ENCODE measurements at regions not wholly inside any gene's neighbourhood (a gene's known extent, or its start where the extent isn't known, plus 50 kb on each side); places are given as distances from the start of the nearest gene placed in this dataset.
"Not testable (repeated sequence)": the region's sequence is repeated elsewhere in the genome, so short reads cannot be mapped to it uniquely, and the experiment has no call there.

- intact Hi-C loops (cut with DNase I), result no loop called here
- Histone ChIP-seq H3K27me3 (ENCODE audit: control insufficient read depth in 1 of 2, insufficient read depth in 2 of 2, low read length in 1 of 2) (no peaks in the 10 kb centered on the region), H3K4me1 (ENCODE audit: control insufficient read depth in 1 of 2, insufficient read depth in 2 of 2, low read length in 2 of 2) (no peaks in the 10 kb centered on the region), H3K9me3 (ENCODE audit: control insufficient read depth, low read length) (peaks cover 2% of the 10 kb centered on the region), H3K4me3 (ENCODE audit: low read length in 2 of 2) (no peak overlapping the region), H3K36me3 (ENCODE audit: control insufficient read depth in 1 of 2, insufficient read depth in 2 of 2, low read length in 1 of 2) (no peaks in the 10 kb centered on the region), H3K27ac (ENCODE audit: low read depth in 1 of 2, low read length in 2 of 2) (no peak overlapping the region)
- DNase-seq, result no peak
- 93 to 99% methylated on average over 3 of the region's 3 CpGs for WGBS, 2 donors
- ATAC-seq (ENCODE audit: low FRiP score), result no peak
These were observed 110.1 kb downstream of the DLEU7 start for GRCh38 chr13:50733392-50733791.

- Histone ChIP-seq H3K9me3 (ENCODE audit: control insufficient read depth, low read length) (peaks cover 2% of the 10 kb centered on the region), H3K27me3 (ENCODE audit: control insufficient read depth in 1 of 2, insufficient read depth in 2 of 2, low read length in 1 of 2) (no peaks in the 10 kb centered on the region), H3K27ac (ENCODE audit: low read depth in 1 of 2, low read length in 2 of 2) (no peak overlapping the region), H3K36me3 (ENCODE audit: control insufficient read depth in 1 of 2, insufficient read depth in 2 of 2, low read length in 1 of 2) (no peaks in the 10 kb centered on the region), H3K4me1 (ENCODE audit: control insufficient read depth in 1 of 2, insufficient read depth in 2 of 2, low read length in 2 of 2) (no peaks in the 10 kb centered on the region), H3K4me3 (ENCODE audit: low read length in 2 of 2) (no peak overlapping the region)
- ATAC-seq (ENCODE audit: low FRiP score) (no peak), DNase-seq (no peak)
- intact Hi-C loops (cut with DNase I), result no loop called here
These were observed 108.4 kb downstream of the DLEU7 start for GRCh38 chr13:50735071-50735470.

GRCh38 chr13:50740052-50740741, 103.3 kb downstream of the DLEU7 start:
- Histone ChIP-seq H3K36me3 (ENCODE audit: control insufficient read depth in 1 of 2, insufficient read depth in 2 of 2, low read length in 1 of 2) (no peaks in the 10 kb centered on the region), H3K4me1 (ENCODE audit: control insufficient read depth in 1 of 2, insufficient read depth in 2 of 2, low read length in 2 of 2) (no peaks in the 10 kb centered on the region), H3K4me3 (ENCODE audit: low read length in 2 of 2) (no peak overlapping the region), H3K9me3 (ENCODE audit: control insufficient read depth, low read length) (peaks cover 3% of the 10 kb centered on the region), H3K27ac (ENCODE audit: low read depth in 1 of 2, low read length in 2 of 2) (no peak overlapping the region), H3K27me3 (ENCODE audit: control insufficient read depth in 1 of 2, insufficient read depth in 2 of 2, low read length in 1 of 2) (no peaks in the 10 kb centered on the region)
- ATAC-seq (ENCODE audit: low FRiP score), result no peak
- intact Hi-C loops (cut with DNase I), result no loop called here
- DNase-seq, result no peak
- WGBS, 2 donors, result 76 to 86% methylated on average over 3 of the region's 3 CpGs

DNA sequence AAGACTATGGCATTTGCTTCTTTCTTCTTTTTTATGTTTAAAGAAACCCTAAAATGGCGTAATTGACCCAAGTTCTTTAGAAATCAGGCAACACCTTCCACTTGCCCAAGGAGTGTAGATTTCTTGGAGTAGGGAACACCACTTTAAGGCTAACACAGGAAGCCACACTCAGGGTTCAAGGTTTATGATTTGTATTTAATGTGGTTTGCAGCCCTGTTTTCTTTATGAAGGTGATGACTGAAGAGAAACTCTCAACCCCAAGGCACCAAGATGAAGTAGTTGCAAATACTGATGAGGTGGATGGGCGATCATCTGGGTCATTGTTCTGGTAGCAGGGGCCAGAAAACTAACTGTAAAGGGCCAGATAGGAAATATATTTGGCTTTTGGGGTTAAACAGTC, 101.1 kb downstream of the DLEU7 start:
- intact Hi-C loops (cut with DNase I), result no loop called here
- Histone ChIP-seq H3K4me3 (ENCODE audit: low read length in 2 of 2) (no peak overlapping the region), H3K27ac (ENCODE audit: low read depth in 1 of 2, low read length in 2 of 2) (no peak overlapping the region), H3K36me3 (ENCODE audit: control insufficient read depth in 1 of 2, insufficient read depth in 2 of 2, low read length in 1 of 2) (no peaks in the 10 kb centered on the region), H3K9me3 (ENCODE audit: control insufficient read depth, low read length) (peaks cover 3% of the 10 kb centered on the region), H3K27me3 (ENCODE audit: control insufficient read depth in 1 of 2, insufficient read depth in 2 of 2, low read length in 1 of 2) (no peaks in the 10 kb centered on the region), H3K4me1 (ENCODE audit: control insufficient read depth in 1 of 2, insufficient read depth in 2 of 2, low read length in 2 of 2) (no peaks in the 10 kb centered on the region)
- WGBS, 2 donors, result 93 to 94% methylated on average over 2 of the region's 2 CpGs
- ATAC-seq (ENCODE audit: low FRiP score), result no peak
- no peak for DNase-seq

DNA sequence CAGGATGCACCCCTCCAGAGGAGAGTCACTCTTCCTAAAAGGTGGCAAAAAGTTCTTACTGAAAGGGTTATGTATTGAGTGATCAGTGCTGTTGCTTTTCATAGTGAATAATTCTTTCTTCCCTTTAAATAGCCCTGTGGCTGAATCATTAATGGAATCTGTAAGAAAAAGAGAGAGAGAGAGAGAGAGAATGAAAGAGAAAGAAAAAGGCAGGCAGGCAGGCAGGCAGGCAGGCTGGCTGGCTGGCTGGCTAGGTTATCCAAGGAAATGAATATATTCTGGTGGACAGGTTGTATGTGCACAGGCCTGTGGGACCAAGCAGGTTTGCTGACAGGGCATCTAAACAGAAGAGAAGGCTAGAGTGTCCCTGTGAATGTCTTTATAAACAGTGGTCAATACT, 100.5 kb downstream of the DLEU7 start:
- H3K27ac ChIP-seq (ENCODE audit: low read depth in 1 of 2, low read length in 2 of 2), result no peak overlapping the region
- H3K36me3 ChIP-seq (ENCODE audit: control insufficient read depth in 1 of 2, insufficient read depth in 2 of 2, low read length in 1 of 2), result no peaks in the 10 kb centered on the region
- H3K27me3 ChIP-seq (ENCODE audit: control insufficient read depth in 1 of 2, insufficient read depth in 2 of 2, low read length in 1 of 2), result no peaks in the 10 kb centered on the region
- H3K4me3 ChIP-seq (ENCODE audit: low read length in 2 of 2), result no peak overlapping the region
- no peak for DNase-seq
- no peak for ATAC-seq (ENCODE audit: low FRiP score)
- no peaks in the 10 kb centered on the region for H3K4me1 ChIP-seq (ENCODE audit: control insufficient read depth in 1 of 2, insufficient read depth in 2 of 2, low read length in 2 of 2)
- intact Hi-C loops (cut with DNase I), result no loop called here
- peaks cover 3% of the 10 kb centered on the region for H3K9me3 ChIP-seq (ENCODE audit: control insufficient read depth, low read length)

GRCh38 chr13:50744116-50744660, 99.3 kb downstream of the DLEU7 start:
- H3K27me3 ChIP-seq (ENCODE audit: control insufficient read depth in 1 of 2, insufficient read depth in 2 of 2, low read length in 1 of 2), result no peaks in the 10 kb centered on the region
- no peak for ATAC-seq (ENCODE audit: low FRiP score)
- H3K4me3 ChIP-seq (ENCODE audit: low read length in 2 of 2), result no peak overlapping the region
- no peak for DNase-seq
- H3K9me3 ChIP-seq (ENCODE audit: control insufficient read depth, low read length), result peaks cover 3% of the 10 kb centered on the region
- WGBS, 2 donors, result 90 to 91% methylated on average over 6 of the region's 6 CpGs
- no peaks in the 10 kb centered on the region for H3K36me3 ChIP-seq (ENCODE audit: control insufficient read depth in 1 of 2, insufficient read depth in 2 of 2, low read length in 1 of 2)
- intact Hi-C loops (cut with DNase I), result no loop called here
- no peak overlapping the region for H3K27ac ChIP-seq (ENCODE audit: low read depth in 1 of 2, low read length in 2 of 2)
- H3K4me1 ChIP-seq (ENCODE audit: control insufficient read depth in 1 of 2, insufficient read depth in 2 of 2, low read length in 2 of 2), result no peaks in the 10 kb centered on the region

DNA sequence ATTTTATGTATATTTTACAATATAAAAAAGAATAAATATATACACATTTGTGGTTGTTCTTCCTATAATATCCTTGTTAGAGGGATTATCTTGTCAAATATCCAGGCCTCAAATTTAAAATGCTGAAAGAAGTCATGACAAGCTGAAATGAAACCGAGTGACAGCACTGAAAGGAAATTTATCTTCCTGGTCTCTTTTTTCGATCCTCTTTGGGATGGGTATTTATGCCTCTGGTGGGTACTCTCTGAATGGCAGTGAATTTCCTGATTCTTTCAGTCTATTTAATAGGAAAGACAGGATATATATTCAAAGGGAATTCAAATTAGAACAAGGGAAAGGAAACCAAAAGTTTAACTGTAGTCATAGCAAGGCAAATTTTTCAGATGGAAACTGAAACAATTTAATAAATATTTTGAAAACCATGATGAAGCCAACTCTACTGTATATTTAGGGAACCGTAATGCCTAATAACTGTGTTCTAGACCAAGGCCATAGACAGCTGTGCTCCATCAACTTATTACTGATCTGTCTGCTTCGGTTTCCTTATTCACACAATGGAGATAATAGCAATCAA, 97.9 kb downstream of the DLEU7 start:
- 81 to 84% methylated on average over 4 of the region's 4 CpGs for WGBS, 2 donors
- DNase-seq (no peak), ATAC-seq (ENCODE audit: low FRiP score) (no peak)
- Histone ChIP-seq H3K36me3 (ENCODE audit: control insufficient read depth in 1 of 2, insufficient read depth in 2 of 2, low read length in 1 of 2) (no peaks in the 10 kb centered on the region), H3K27ac (ENCODE audit: low read depth in 1 of 2, low read length in 2 of 2) (no peak overlapping the region), H3K4me1 (ENCODE audit: control insufficient read depth in 1 of 2, insufficient read depth in 2 of 2, low read length in 2 of 2) (no peaks in the 10 kb centered on the region), H3K9me3 (ENCODE audit: control insufficient read depth, low read length) (peaks cover 3% of the 10 kb centered on the region), H3K27me3 (ENCODE audit: control insufficient read depth in 1 of 2, insufficient read depth in 2 of 2, low read length in 1 of 2) (no peaks in the 10 kb centered on the region), H3K4me3 (ENCODE audit: low read length in 2 of 2) (no peak overlapping the region)
- intact Hi-C loops (cut with DNase I), result no loop called here

DNA sequence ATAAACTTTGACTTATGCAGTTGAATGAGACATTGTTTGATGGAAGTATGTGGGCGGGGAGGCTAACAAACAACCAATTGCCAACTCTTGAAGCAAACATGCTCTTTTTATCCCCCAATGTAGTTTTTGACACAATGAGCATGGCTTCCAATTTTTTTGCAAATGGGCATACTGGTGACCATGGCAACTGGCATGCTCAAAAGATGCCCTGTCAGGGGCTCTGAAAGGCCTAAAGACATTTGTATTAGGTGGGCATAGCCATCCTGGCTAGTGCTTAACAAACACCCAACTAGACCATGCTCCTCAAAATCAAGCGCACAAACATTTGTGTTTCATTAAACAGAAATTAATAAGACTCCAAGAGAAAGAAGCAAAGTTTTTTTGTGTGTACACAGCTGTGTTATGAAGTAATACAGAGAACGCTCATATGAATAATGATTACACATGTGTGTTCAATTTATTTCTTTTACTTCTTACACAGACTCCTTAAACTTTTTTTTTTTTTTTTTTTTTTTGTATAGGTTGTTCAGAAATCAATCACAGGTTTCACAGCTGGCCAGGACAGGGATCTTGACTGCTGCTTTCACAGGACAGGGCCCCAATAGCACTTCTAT, 95.6 kb downstream of the DLEU7 start:
- H3K36me3 ChIP-seq (ENCODE audit: control insufficient read depth in 1 of 2, insufficient read depth in 2 of 2, low read length in 1 of 2), result no peaks in the 10 kb centered on the region
- DNase-seq (no peak), ATAC-seq (ENCODE audit: low FRiP score) (no peak)
- no peaks in the 10 kb centered on the region for H3K4me1 ChIP-seq (ENCODE audit: control insufficient read depth in 1 of 2, insufficient read depth in 2 of 2, low read length in 2 of 2)
- no peaks in the 10 kb centered on the region for H3K27me3 ChIP-seq (ENCODE audit: control insufficient read depth in 1 of 2, insufficient read depth in 2 of 2, low read length in 1 of 2)
- intact Hi-C loops (cut with DNase I), result no loop called here
- WGBS, 2 donors, result 76 to 95% methylated on average over 3 of the region's 3 CpGs
- H3K9me3 ChIP-seq (ENCODE audit: control insufficient read depth, low read length), result peaks cover 1% of the 10 kb centered on the region
- H3K4me3 ChIP-seq (ENCODE audit: low read length in 2 of 2), result no peak overlapping the region
- no peak overlapping the region for H3K27ac ChIP-seq (ENCODE audit: low read depth in 1 of 2, low read length in 2 of 2)

DNA sequence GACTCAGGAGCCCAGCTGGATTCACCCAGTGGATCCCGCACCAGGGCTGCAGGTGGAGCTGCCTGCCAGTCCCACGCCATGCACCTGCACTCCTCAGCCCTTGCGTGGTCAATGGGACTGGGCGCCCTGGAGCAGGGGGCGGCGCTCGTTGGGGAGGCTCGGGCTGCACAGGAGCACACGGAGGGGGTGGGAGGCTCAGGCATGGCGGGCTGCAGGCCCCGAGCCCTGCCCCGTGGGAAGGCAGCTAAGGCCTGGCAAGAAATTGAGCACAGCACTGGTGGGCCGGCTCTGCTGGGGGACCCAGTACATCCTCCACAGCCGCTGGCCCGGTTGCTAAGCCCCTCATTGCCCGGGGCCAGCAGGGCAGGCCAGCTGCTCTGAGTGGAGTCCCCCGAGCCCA, 90.3 kb downstream of the DLEU7 start:
- ATAC-seq (ENCODE audit: low FRiP score); H3K4me1 ChIP-seq (ENCODE audit: control insufficient read depth in 1 of 2, insufficient read depth in 2 of 2, low read length in 2 of 2); H3K27me3 ChIP-seq (ENCODE audit: control insufficient read depth in 1 of 2, insufficient read depth in 2 of 2, low read length in 1 of 2); H3K9me3 ChIP-seq (ENCODE audit: control insufficient read depth, low read length); DNase-seq; H3K27ac ChIP-seq (ENCODE audit: low read depth in 1 of 2, low read length in 2 of 2); H3K4me3 ChIP-seq (ENCODE audit: low read length in 2 of 2); H3K36me3 ChIP-seq (ENCODE audit: control insufficient read depth in 1 of 2, insufficient read depth in 2 of 2, low read length in 1 of 2); intact Hi-C loops (cut with DNase I): not testable (repeated sequence)
- 93 to 99% methylated on average over 17 of the region's 17 CpGs for WGBS, 2 donors
